ENCODE measurements at regions not wholly inside any gene's neighbourhood (a gene's known extent, or its start where the extent isn't known, plus 50 kb on each side); places are given as distances from the start of the nearest gene placed in this dataset.

- DNase-seq (no peak), ATAC-seq (no peak)
Observed at GRCh38 chr20:39698752-39699151, 736.6 kb downstream of the DHX35 start.

DNA sequence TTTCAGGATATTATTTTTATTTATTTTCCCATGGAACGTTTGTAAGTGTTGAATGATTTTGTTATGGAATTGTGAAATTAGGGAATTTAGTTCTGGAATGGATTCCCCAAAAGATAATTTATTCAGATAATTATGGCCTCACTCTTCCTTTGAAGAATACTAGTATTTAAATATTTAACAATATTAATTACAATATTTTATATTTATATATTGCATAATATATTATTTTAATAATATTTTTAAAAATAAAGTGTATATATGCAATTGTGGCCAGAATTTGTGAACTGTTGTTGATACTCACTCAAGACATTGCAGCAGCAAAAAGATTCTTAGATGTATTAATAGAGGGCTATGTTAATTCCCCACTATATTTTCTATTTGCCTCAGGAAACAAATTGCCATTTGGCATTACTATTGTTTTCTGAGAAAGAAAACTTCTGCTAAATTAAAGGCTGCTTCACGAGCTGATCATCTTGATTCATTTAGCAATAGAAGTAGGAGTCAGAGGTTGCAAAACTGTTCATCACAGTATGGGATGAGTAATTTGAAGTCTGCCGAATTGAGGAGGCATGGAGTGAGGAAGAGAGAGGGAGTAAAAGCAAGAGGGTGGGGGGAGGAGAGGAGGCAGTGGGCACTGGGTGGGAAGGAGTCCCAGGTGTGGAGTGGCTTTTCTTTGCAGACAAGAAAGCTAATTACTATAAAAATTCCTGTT lies 729.2 kb downstream of the DHX35 start:
- ATAC-seq, result no peak
- DNase-seq, result no peak

DNA sequence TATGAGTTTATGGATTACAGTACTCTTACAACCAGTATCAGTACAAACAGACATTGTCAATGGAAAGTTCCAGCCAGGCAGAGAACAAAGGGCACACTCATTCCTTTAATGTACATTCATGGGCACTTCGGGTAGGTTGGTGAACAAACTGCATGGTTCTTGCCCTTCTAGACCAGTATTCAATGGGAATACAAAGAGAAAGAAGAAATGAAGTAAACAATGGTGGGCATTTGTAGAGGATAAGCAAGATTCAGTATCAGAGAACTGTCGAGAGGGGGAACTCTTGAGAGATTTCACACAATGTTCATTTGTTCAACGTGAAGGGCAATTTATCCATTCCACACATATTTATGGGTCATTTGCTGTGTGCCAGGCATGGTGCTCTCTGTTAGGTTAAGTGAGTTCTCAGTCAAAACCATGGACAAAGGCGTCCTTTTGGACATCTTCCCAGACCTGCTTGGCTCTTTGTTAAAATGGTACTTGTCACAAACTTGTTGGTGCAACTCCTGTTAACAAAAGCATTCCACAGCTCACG lies 714.8 kb downstream of the DHX35 start:
- ATAC-seq (no peak), DNase-seq (no peak)

GRCh38 chr20:39676241-39676640 lies 714.1 kb downstream of the DHX35 start:
- DNase-seq (no peak), ATAC-seq (no peak)

GRCh38 chr20:39674842-39675241 lies 712.7 kb downstream of the DHX35 start:
- ATAC-seq, result no peak

GRCh38 chr20:39670988-39671387 lies 708.8 kb downstream of the DHX35 start:
- ATAC-seq (no peak), DNase-seq (no peak)

More at GRCh38 chr20:39674842-39675241, 712.7 kb downstream of the DHX35 start:
- no peak for DNase-seq

DNA sequence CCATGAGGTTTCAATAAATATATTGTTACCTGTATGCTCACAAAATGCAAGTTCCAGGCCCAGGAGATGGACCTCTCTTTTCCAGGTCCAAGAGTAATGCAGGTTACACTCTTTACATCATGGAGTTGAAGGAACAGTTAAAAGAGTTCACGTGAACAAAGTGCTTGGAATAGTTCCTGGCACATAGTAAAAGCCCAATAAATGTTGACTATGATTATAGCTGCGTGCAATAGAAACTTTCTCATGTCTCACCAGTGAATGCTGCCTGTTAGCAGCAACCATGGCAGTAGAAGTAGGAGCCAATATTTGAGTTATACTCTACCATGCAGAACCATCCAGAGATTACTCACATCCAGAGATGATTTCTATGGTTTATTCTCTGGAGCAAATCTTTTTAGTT lies 707.5 kb downstream of the DHX35 start:
- ATAC-seq, result no peak
- no peak for DNase-seq

DNA sequence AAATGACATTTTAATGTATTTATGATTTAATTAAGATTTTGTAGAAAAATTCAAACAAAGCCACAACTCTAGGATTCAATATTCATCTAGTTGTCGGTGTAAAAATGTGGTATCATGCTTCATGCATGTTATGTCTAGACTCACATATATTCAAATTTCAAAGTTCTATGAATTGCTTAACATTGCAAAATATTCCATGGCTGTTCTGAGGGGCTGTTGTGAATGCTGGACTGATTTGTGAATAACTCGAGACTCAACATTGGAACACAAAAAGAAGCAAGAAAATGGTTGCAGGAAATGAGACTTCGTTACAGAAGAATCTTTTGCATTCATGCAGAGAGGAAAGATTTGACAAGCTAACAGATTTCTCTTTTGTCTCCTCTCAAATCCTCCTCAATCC lies 705.9 kb downstream of the DHX35 start:
- DNase-seq (no peak), ATAC-seq (no peak)

- DNase-seq (no peak), ATAC-seq (no peak)
Observed at GRCh38 chr20:39661833-39662232, 699.7 kb downstream of the DHX35 start.

DNA sequence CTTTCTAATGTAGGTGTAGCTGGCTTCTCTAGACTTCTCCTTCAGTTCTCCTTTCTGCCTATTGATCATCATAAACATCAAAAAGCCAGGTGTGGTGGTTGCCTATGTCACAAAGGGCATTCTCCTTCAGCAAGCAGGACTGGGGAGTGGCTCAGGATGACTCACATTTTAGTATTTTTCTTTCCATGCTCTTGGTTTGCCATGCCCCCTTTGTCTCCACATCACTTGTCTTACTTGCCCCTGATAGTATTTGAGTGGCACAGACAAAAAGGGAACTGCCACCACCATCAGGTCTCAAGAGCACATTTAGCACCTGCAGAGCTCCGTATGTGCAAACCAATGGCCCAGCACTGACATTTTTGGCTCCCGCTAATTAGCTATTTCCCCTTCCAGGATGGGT lies 698.8 kb downstream of the DHX35 start:
- DNase-seq, result no peak

DNA sequence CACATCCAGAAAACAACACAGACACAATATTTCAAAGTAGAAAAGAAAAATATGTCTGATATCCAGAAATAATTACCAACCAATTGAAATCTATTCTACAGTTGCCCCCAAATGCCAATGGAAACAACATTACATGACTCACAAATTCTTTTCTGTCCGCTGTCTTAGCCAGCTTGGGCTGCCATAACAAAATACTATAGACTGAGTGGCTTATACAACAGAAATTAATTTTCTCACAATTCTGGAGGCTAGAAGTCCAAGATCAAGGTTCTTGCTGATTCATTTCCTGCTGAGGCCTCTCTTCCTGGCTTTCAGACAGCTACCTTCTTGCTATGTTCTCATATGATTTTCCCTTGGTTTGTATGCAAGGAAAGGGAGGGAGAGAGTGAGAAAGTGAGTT lies 698.1 kb downstream of the DHX35 start:
- ATAC-seq (no peak), DNase-seq (no peak)

More for the DNA sequence above, 698.8 kb downstream of the DHX35 start:
- no peak for ATAC-seq

DNA sequence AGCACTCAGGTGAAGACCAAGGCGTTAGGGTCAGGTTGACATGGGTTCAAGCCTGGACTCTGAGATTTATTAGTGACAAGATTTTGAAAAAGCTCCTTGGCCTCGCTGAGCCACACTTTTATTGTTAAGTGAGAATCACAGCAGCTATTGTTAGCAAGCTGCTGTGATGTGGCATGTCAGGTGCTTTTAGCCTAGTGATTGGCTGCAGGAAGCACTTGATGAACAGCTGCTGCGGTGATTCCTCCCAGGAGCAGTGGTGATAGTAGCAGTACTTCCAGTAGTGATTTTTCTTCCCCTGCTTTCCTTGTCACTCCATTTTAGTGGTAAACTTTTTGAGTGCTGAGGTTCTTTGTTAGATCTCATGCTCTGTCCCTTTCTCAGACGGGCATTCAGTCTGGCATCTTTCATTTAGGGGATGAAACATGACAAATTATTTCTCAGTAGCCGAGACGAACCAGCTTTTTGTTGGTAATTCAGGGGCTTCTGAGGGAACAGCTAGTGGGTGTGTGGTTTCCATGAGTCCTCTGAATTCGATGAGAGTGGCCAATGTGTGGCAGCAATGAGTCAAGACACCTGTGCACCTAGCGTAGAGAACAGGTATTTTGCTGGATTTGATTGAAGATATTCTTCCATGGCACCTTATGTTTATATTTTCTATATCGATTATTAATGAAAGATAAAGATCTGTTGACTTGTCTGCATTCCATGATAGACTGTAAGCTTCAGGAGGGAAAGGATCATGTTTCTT lies 696.7 kb downstream of the DHX35 start:
- ATAC-seq (no peak), DNase-seq (no peak)

GRCh38 chr20:39654171-39654570 lies 692.0 kb downstream of the DHX35 start:
- DNase-seq, result no peak
- ATAC-seq, result no peak

GRCh38 chr20:39651645-39652325 lies 689.6 kb downstream of the DHX35 start:
- DNase-seq (no peak), ATAC-seq (no peak)

DNA sequence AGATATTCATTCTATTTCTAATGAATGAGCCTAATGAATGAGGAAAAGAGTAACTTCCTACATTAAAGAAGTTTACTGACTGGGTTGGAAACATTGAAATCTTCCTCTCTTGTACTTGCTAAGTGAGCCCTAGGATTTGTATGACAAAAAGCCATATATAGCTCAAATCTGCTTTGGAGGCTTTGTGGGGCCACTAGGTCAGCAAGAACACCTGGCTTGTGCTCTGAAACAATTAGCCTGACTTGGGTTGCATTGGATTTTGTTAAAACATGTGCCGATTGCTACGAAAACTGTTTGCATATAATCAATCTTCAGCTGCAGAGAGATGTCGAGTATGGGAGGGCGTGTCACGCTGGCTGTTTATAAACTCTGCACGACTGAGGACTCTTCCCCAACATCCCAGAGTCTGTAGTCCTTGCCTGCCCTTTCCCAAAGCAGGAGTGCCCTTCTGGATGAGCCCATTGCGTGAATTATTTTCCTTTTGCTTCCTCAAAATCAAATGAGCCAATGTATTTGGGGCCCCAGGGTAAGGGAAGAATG lies 684.8 kb downstream of the DHX35 start:
- DNase-seq, result no peak
- no peak for ATAC-seq

DNA sequence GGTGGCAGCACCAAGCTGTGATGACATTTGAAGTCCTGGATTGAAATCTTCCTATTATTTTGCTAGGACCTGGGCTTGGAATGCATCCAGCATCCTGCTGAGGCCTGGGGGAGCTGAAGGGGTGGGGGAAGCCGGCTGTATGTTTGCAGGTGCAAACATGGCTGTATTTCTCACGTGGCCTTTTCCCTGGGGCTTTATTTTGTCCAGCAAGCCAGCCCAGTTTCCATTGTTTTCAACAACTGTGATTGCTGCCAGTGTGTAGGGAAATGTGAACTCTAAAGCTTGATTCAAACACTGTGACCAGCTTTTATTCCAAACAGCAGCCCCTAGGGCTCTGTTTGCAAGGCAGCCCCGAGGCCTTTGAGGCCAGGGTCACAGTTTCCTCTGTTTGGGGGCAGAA lies 683.0 kb downstream of the DHX35 start:
- ATAC-seq (no peak), DNase-seq (no peak)

DNA sequence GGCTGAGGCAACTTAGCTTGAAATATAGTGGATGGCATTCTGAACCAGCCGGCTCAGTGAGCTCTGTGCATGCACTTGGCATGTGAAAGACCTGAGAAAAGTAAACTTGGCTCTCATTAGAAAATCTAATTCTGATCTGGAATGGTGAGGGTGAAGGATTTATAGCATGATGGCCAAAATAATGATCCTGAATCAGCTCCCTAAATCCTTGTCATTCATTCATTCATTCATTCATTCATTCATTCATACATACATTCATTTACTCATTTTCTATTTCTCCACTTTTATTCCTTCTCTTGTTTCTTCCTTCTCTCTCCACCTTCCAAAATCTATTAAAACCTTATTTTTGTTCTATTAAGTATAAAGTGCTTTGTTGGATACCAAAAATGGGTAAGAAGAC lies 681.1 kb downstream of the DHX35 start:
- DNase-seq, result no peak

GRCh38 chr20:39641423-39641822 lies 679.3 kb downstream of the DHX35 start:
- ATAC-seq (no peak), DNase-seq (no peak)

More for the DNA sequence above, 681.1 kb downstream of the DHX35 start:
- no peak for ATAC-seq

DNA sequence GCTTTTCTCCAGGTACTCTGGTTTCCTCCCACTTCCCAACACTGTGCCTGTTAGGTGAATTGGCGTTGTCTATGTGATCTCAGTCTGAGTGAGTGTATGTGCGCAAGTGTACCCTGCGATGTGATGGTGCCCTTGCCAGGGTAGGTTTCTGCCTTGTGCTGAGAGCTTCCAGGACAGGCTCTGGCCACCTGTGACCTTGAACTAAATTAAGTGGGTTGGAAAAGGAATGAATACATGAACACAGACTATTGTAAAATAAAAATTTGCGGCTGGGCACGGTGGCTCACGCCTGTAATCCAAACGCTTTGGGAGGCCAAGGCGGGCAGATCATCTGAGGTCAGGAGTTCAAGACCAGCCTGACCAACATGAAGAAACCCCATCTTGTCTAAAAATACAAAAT lies 678.0 kb downstream of the DHX35 start:
- ATAC-seq, result no peak
- DNase-seq, result no peak

- DNase-seq (no peak), ATAC-seq (no peak)
Observed at GRCh38 chr20:39638731-39639130, 676.6 kb downstream of the DHX35 start.

- ATAC-seq (no peak), DNase-seq (no peak)
Observed at GRCh38 chr20:39633689-39634088, 671.5 kb downstream of the DHX35 start.

DNA sequence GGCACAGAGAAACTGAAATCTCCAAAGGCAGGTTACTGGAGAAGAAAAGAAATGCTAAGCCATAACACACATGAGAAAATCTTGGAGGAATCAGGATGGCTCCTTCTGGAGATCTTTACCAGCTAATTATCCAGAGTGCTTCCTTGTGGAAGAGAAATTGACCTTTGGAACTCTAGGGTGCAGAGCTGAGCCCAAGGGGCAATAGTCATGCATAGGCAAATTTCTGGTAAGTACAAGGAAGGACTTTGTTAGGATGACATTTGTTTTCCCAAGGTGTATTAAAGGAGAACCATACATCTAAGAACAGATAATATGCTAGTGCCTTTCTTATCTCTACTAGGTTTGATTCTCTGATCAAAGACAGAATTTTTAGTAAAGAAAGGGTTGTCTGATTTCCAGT lies 670.6 kb downstream of the DHX35 start:
- ATAC-seq (no peak), DNase-seq (no peak)

DNA sequence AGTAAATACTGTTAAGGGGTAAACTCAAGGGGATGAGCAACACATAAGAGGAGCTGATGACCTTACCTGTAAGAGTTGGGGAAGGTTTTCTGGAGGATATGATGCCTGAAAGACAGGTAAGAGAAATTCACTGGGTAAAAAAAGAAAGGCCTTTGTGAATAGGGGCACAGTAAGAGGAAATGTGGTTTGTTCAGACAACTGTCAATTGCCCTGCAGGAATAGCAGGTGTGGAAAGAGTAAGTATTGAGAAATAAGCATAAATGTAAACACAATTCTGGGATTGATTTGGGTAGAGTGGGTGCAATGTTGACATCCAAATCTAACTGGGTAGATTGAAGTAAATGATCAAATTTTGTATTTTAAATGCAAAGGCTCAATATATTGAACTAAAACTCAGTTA lies 670.0 kb downstream of the DHX35 start:
- ATAC-seq (no peak), DNase-seq (no peak)
